PC-9 (cell line): ENCODE measurements at regions not wholly inside any gene's neighbourhood (a gene's known extent, or its start where the extent isn't known, plus 50 kb on each side); places are given as distances from the start of the nearest gene placed in this dataset.

ENCODE experiments used
- BruUV-seq: library from RNA; stranded (reverse); fragments of 400-500 nt; replicated peaks from 2 replicates; lab custom pipeline; 2021; lab: Mats Ljungman, UMichigan
- CTCF ChIA-PET: fragments of 300-600 bp; sonication (Branson Sonifier 250); formaldehyde crosslinking; loops from one replicate; lab custom pipeline; 2022; ENCODE audit warnings: antibody characterized with exemption; lab: Charles Lee
- POLR2A ChIA-PET: fragments of 300-600 bp; sonication (Branson Sonifier 250); formaldehyde crosslinking; loops from one replicate; lab custom pipeline; 2022; ENCODE audit warnings: antibody characterized with exemption; ENCODE audit not compliant: unreplicated experiment; lab: Charles Lee
- DNase-seq, 2 experiments: peaks; one replicate each; pipeline versions ENCODE4 v3.0.0 to v3.0.0-alpha.2; 2015 to 2022; ENCODE audit warnings: mixed read lengths in 1 of 2
- H2AFZ ChIP-seq: fragments of 200-600 bp; sonication (generic); 2 replicates; pipeline ENCODE4 v1.8.1; 2017; ENCODE audit warnings: antibody characterized with exemption
- H3F3A ChIP-seq: fragments of 200-600 bp; sonication (generic); 2 replicates; pipeline ENCODE4 v1.8.1; 2017; ENCODE audit warnings: antibody characterized with exemption, mild to moderate bottlenecking, low read depth; ENCODE audit not compliant: insufficient read depth
- H3K27ac ChIP-seq: fragments of 200-600 bp; sonication (generic); 2 replicates; pipeline ENCODE4 v1.6.1; 2016; ENCODE audit warnings: mixed run types
- H3K27me3 ChIP-seq: fragments of 200-600 bp; sonication (generic); 2 replicates; pipeline ENCODE4 v1.6.1; 2016; ENCODE audit warnings: low read depth, mixed run types; ENCODE audit not compliant: insufficient read depth
- H3K36me3 ChIP-seq: fragments of 200-600 bp; sonication (generic); 2 replicates; pipeline ENCODE4 v1.6.1; 2016; ENCODE audit warnings: low read depth, mixed run types
- H3K4me1 ChIP-seq: fragments of 200-600 bp; sonication (generic); replicated peaks from 2 replicates; pipeline ENCODE4 v1.6.1; 2016; ENCODE audit warnings: mixed run types; ENCODE audit not compliant: insufficient read depth
- H3K4me2 ChIP-seq: fragments of 200-600 bp; sonication (generic); 2 replicates; pipeline ENCODE4 v1.6.1; 2017; ENCODE audit warnings: mixed run types
- H3K4me3 ChIP-seq: fragments of 200-600 bp; sonication (generic); 2 replicates; pipeline ENCODE4 v1.6.1; 2016; ENCODE audit warnings: mixed run types
- H3K79me2 ChIP-seq: fragments of 200-600 bp; sonication (generic); 2 replicates; pipeline ENCODE4 v1.6.1; 2017; ENCODE audit warnings: low read depth, mixed run types
- H3K9me2 ChIP-seq: fragments of 200-600 bp; sonication (generic); 2 replicates; pipeline ENCODE4 v1.8.1; 2017; ENCODE audit warnings: mild to moderate bottlenecking; ENCODE audit not compliant: insufficient read depth
- H3K9me3 ChIP-seq: fragments of 200-600 bp; sonication (generic); 2 replicates; pipeline ENCODE4 v1.8.1; 2016; ENCODE audit warnings: low read depth; ENCODE audit not compliant: insufficient read depth
- H4K20me1 ChIP-seq: fragments of 200-600 bp; sonication (generic); 2 replicates; pipeline ENCODE4 v1.8.1; 2017; ENCODE audit not compliant: insufficient read depth
- CTCF ChIP-seq: fragments of 200-600 bp; sonication (generic); conservative IDR thresholded peaks from 2 replicates; pipeline ENCODE4 v1.6.1; 2017; ENCODE audit warnings: mixed run types, antibody characterized with exemption, mild to moderate bottlenecking, moderate library complexity
- EZH2 ChIP-seq: fragments of 200-600 bp; sonication (generic); IDR thresholded peaks from 2 replicates; pipeline ENCODE4 v1.8.0; 2017; ENCODE audit warnings: antibody characterized with exemption, low read depth
- intact Hi-C: fragments of 100-400 bp; cut with micrococcal nuclease; formaldehyde crosslinking; loops from one replicate; pipeline ENCODE4 v1.10.0; 2022; ENCODE audit not compliant: unreplicated experiment

- Histone ChIP-seq H4K20me1 (no peaks in the 10 kb centered on the region), H3K79me2 (no peaks in the 10 kb centered on the region), H2AFZ (no peak overlapping the region), H3K9me2 (no peaks in the 10 kb centered on the region), H3K27ac (no peak overlapping the region), H3K4me3 (no peak overlapping the region), H3K27me3 (no peaks in the 10 kb centered on the region), H3K4me1 (no peaks in the 10 kb centered on the region), H3K36me3 (no peaks in the 10 kb centered on the region), H3K4me2 (no peak overlapping the region), H3K9me3 (no peaks in the 10 kb centered on the region), H3F3A (no peaks in the 10 kb centered on the region)
- ChIA-PET POLR2A (no interaction called here), CTCF (no interaction called here)
- no peak for DNase-seq
- TF ChIP-seq EZH2 = no peak
- TF ChIP-seq CTCF = no peak
- no TSS peak for BruUV-seq
- intact Hi-C loops = no loop called here
These were observed 484.0 kb downstream of the ETNK1 start for GRCh38 chr12:23108957-23109356.

DNA sequence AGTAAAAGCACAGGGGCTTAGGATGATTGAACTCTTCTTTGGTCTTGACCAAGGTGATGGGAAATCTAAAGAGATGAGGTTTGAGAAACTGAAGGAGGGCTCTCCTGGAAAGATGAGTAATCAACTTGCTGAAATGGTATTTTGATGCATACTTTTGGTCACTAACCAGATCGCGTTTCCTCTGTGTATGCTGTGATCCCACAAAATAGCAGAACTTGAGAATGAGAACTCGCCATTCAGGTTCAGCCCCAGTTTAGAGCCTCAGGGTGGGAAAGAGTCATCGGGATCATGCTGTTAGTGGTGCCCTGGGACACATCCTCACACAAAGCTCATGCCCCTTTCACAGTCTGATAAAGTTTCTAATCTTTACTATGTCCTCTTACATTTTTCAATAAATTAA is 488.8 kb downstream of the ETNK1 start:
- Histone ChIP-seq H3K4me1 (no peaks in the 10 kb centered on the region), H3K27ac (no peak overlapping the region), H3K79me2 (no peaks in the 10 kb centered on the region), H3K9me3 (no peaks in the 10 kb centered on the region), H3K27me3 (no peaks in the 10 kb centered on the region), H4K20me1 (no peaks in the 10 kb centered on the region), H3K9me2 (no peaks in the 10 kb centered on the region), H3K36me3 (no peaks in the 10 kb centered on the region), H3K4me3 (no peak overlapping the region), H2AFZ (no peak overlapping the region), H3K4me2 (no peak overlapping the region), H3F3A (no peaks in the 10 kb centered on the region)
- CTCF ChIA-PET = no interaction called here
- DNase-seq = no peak
- intact Hi-C loops = no loop called here
- no TSS peak for BruUV-seq
- POLR2A ChIA-PET = no interaction called here
- TF ChIP-seq EZH2 (no peak), CTCF (no peak)

DNA sequence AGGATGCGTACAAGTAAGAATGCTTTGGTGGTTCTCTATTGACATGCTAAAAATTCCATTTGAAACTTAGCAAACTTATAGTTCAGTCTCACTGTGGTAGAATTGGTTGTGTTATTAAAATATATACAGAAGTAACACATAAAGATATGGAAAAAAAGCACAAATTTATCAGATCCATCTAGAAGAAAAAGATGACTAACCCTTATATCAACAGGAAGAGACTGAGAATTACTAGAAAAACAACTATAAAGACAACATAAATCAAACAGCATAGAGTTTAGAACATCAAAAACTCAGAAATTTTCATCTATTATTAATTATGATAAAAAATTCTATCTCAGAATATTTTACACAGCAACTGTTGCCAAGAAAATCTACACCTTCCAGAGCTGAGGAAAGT is 491.0 kb downstream of the ETNK1 start:
- CTCF ChIA-PET = no interaction called here
- POLR2A ChIA-PET = no interaction called here
- H3K4me1 ChIP-seq = no peaks in the 10 kb centered on the region
- H3K4me2 ChIP-seq = no peak overlapping the region
- H4K20me1 ChIP-seq = no peaks in the 10 kb centered on the region
- no peaks in the 10 kb centered on the region for H3K27me3 ChIP-seq
- no peak overlapping the region for H2AFZ ChIP-seq
- no TSS peak for BruUV-seq
- TF ChIP-seq CTCF (no peak), EZH2 (no peak)
- H3K36me3 ChIP-seq = no peaks in the 10 kb centered on the region
- DNase-seq = no peak
- intact Hi-C loops = no loop called here
- H3K4me3 ChIP-seq = no peak overlapping the region
- no peaks in the 10 kb centered on the region for H3F3A ChIP-seq
- H3K27ac ChIP-seq = no peak overlapping the region
- no peaks in the 10 kb centered on the region for H3K79me2 ChIP-seq
- H3K9me2 ChIP-seq = no peaks in the 10 kb centered on the region
- no peaks in the 10 kb centered on the region for H3K9me3 ChIP-seq
